Panc1 (cell line): ENCODE measurements at regions not wholly inside any gene's neighbourhood (a gene's known extent, or its start where the extent isn't known, plus 50 kb on each side); places are given as distances from the start of the nearest gene placed in this dataset.

ENCODE experiments used
- POLR2AphosphoS5 ChIP-seq: IDR thresholded peaks from 2 replicates; pipeline ENCODE4 v1.6.1; 2012; ENCODE audit warnings: mild to moderate bottlenecking, low read depth, low read length, moderate library complexity
- TF ChIP-seq, protein P1 (sequence below): fragments of 450-650 bp; IDR thresholded peaks from 2 replicates; pipeline ENCODE4 v1.5.1; 2017; ENCODE audit warnings: mild to moderate bottlenecking
- TF ChIP-seq, protein P2 (sequence below), 2 experiments: IDR thresholded peaks; 2 replicates each; pipeline ENCODE4 v1.6.1; 2011 to 2012; ENCODE audit warnings: low read depth in 2 of 2, control low read depth in 1 of 2, low read length in 1 of 2, mild to moderate bottlenecking in 1 of 2, moderate library complexity in 1 of 2; ENCODE audit not compliant: insufficient read depth in 1 of 2

- TF ChIP-seq, protein P1, sequence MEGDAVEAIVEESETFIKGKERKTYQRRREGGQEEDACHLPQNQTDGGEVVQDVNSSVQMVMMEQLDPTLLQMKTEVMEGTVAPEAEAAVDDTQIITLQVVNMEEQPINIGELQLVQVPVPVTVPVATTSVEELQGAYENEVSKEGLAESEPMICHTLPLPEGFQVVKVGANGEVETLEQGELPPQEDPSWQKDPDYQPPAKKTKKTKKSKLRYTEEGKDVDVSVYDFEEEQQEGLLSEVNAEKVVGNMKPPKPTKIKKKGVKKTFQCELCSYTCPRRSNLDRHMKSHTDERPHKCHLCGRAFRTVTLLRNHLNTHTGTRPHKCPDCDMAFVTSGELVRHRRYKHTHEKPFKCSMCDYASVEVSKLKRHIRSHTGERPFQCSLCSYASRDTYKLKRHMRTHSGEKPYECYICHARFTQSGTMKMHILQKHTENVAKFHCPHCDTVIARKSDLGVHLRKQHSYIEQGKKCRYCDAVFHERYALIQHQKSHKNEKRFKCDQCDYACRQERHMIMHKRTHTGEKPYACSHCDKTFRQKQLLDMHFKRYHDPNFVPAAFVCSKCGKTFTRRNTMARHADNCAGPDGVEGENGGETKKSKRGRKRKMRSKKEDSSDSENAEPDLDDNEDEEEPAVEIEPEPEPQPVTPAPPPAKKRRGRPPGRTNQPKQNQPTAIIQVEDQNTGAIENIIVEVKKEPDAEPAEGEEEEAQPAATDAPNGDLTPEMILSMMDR, result no peak
- TF ChIP-seq POLR2AphosphoS5, result no peak
- TF ChIP-seq, protein P2, sequence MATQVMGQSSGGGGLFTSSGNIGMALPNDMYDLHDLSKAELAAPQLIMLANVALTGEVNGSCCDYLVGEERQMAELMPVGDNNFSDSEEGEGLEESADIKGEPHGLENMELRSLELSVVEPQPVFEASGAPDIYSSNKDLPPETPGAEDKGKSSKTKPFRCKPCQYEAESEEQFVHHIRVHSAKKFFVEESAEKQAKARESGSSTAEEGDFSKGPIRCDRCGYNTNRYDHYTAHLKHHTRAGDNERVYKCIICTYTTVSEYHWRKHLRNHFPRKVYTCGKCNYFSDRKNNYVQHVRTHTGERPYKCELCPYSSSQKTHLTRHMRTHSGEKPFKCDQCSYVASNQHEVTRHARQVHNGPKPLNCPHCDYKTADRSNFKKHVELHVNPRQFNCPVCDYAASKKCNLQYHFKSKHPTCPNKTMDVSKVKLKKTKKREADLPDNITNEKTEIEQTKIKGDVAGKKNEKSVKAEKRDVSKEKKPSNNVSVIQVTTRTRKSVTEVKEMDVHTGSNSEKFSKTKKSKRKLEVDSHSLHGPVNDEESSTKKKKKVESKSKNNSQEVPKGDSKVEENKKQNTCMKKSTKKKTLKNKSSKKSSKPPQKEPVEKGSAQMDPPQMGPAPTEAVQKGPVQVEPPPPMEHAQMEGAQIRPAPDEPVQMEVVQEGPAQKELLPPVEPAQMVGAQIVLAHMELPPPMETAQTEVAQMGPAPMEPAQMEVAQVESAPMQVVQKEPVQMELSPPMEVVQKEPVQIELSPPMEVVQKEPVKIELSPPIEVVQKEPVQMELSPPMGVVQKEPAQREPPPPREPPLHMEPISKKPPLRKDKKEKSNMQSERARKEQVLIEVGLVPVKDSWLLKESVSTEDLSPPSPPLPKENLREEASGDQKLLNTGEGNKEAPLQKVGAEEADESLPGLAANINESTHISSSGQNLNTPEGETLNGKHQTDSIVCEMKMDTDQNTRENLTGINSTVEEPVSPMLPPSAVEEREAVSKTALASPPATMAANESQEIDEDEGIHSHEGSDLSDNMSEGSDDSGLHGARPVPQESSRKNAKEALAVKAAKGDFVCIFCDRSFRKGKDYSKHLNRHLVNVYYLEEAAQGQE (IDR thresholded peaks at IDR 0.05; ENCODE audit: insufficient read depth in 1 of 2, low read depth in 2 of 2, low read length in 1 of 2), result no peak
Measured at GRCh38 chr4:147401221-147401620, 79.7 kb upstream of the EDNRA start.
